WERI-Rb-1 (cell line): ENCODE measurements at regions not wholly inside any gene's neighbourhood (a gene's known extent, or its start where the extent isn't known, plus 50 kb on each side); places are given as distances from the start of the nearest gene placed in this dataset.

Experiments used
- DNase-seq: peaks from one replicate; pipeline ENCODE4 v3.0.0-alpha.2; 2020
- H3K27ac ChIP-seq: fragments of 250-450 bp; sonication (Bioruptor Pico); 2 replicates; pipeline ENCODE4 v1.5.1; 2020; ENCODE audit warnings: mild to moderate bottlenecking, moderate library complexity
- H3K27me3 ChIP-seq: fragments of 250-450 bp; sonication (Bioruptor Pico); 2 replicates; pipeline ENCODE4 v1.5.1; 2021; ENCODE audit warnings: mild to moderate bottlenecking, low read depth, moderate library complexity; ENCODE audit not compliant: insufficient read depth, severe bottlenecking
- H3K36me3 ChIP-seq: fragments of 250-450 bp; sonication (Bioruptor Pico); 2 replicates; pipeline ENCODE4 v1.5.1; 2020; ENCODE audit warnings: mild to moderate bottlenecking, moderate library complexity
- H3K4me3 ChIP-seq: 2 replicates; pipeline ENCODE4 v1.5.1; 2011; ENCODE audit warnings: low read depth, mild to moderate bottlenecking, control low read depth, low read length
- H3K9me3 ChIP-seq: fragments of 250-450 bp; sonication (Bioruptor Pico); 2 replicates; pipeline ENCODE4 v1.5.1; 2021; ENCODE audit warnings: mild to moderate bottlenecking, moderate library complexity; ENCODE audit not compliant: severe bottlenecking
- TF ChIP-seq, protein P1 (sequence below): IDR thresholded peaks from 2 replicates; pipeline ENCODE4 v1.5.1; 2011; ENCODE audit warnings: low read depth, mild to moderate bottlenecking, control low read depth, inconsistent platforms, low read length

DNA sequence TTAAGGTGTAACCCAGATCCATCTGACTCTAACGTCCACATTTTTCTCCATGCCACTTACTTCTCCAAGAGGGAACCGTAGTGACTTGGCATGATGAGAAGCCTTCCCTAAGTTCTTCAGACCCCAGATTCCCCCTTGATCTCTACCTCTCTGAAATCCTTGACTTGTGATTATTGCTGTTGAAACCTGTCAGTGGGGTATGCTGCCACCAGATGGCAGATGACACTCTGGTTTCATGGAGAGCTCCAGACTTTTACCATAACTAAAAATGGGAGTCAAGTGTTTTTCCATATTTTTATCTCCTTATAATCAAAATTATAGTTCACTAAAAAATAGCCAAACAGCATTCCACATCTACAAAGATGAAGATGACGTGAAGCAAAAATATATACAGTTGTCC is 504.2 kb downstream of the SOX6 start:
- Histone ChIP-seq H3K27me3 (no peaks in the 10 kb centered on the region), H3K27ac (no peak overlapping the region), H3K36me3 (no peaks in the 10 kb centered on the region), H3K9me3 (no peaks in the 10 kb centered on the region), H3K4me3 (no peak overlapping the region)
- TF ChIP-seq, protein P1, sequence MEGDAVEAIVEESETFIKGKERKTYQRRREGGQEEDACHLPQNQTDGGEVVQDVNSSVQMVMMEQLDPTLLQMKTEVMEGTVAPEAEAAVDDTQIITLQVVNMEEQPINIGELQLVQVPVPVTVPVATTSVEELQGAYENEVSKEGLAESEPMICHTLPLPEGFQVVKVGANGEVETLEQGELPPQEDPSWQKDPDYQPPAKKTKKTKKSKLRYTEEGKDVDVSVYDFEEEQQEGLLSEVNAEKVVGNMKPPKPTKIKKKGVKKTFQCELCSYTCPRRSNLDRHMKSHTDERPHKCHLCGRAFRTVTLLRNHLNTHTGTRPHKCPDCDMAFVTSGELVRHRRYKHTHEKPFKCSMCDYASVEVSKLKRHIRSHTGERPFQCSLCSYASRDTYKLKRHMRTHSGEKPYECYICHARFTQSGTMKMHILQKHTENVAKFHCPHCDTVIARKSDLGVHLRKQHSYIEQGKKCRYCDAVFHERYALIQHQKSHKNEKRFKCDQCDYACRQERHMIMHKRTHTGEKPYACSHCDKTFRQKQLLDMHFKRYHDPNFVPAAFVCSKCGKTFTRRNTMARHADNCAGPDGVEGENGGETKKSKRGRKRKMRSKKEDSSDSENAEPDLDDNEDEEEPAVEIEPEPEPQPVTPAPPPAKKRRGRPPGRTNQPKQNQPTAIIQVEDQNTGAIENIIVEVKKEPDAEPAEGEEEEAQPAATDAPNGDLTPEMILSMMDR: peak; percentile 54
- peak; percentile 43 for DNase-seq

DNA sequence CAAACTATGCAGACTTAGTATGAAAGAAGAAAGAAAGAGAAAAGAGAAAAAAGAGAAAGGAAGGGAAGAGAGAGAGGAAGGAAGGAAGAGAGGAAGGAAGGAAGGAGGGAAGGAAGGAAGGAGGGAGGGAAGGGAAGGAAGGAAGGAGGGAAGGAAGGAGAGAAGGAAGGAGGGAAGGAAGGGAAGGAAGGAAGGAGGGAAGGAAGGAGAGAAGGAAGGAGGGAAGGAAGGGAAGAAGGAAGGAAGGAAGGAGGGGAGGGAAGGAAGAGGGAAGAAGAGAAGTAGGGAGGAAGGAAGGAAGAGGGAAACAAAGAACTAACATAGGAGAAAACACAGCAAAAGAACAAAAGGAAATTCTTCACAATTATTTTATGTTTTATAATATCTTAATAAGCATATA is 502.1 kb downstream of the SOX6 start:
- TF ChIP-seq, protein P1: no peak
- Histone ChIP-seq H3K36me3 (no peaks in the 10 kb centered on the region), H3K27ac (no peak overlapping the region), H3K9me3 (no peaks in the 10 kb centered on the region), H3K27me3 (no peaks in the 10 kb centered on the region), H3K4me3 (no peak overlapping the region)
- DNase-seq: no peak

DNA sequence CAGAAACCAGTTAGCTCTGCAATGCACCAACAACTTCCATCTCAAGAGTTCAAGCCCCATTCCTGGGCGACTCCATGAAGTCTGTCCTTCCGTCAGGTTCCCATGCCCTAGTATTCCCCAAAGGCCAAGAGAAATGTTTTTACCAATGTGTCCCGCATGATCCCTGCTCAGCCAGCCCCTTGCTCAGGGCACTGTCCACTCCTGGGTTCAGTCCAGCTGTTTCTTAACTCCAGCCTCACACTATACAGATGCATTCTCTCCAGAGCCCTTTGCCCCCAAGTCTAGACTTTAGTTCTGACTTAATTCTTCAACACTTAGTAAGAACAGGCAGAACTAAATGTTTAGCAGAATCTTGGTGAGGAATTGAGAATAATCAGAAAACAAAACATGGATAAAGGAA is 497.5 kb downstream of the SOX6 start:
- no peaks in the 10 kb centered on the region for H3K9me3 ChIP-seq
- H3K27me3 ChIP-seq: no peaks in the 10 kb centered on the region
- TF ChIP-seq, protein P1: no peak
- no peak for DNase-seq
- H3K27ac ChIP-seq: no peak overlapping the region
- no peak overlapping the region for H3K4me3 ChIP-seq
- no peaks in the 10 kb centered on the region for H3K36me3 ChIP-seq

DNA sequence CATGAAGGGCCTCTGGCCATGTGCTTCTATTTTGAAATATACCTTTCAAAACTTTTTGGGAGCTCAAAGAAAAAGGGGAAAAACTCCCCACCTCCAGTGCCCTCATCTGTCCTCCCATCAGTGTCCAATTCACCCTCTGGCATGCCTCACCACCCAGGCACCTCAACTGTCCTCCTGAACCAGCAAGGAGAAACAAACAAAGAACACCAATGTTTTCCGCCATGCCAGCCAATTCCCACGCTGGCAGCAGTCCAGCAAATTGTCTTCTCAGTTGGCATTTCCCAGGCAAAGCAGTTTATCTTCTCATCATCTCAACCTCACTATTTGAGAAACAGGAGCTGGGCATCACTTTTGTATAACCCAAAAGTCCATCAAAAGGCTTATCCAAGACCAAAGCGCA is 496.9 kb downstream of the SOX6 start:
- no peak for DNase-seq
- H3K9me3 ChIP-seq: no peaks in the 10 kb centered on the region
- H3K36me3 ChIP-seq: no peaks in the 10 kb centered on the region

DNA sequence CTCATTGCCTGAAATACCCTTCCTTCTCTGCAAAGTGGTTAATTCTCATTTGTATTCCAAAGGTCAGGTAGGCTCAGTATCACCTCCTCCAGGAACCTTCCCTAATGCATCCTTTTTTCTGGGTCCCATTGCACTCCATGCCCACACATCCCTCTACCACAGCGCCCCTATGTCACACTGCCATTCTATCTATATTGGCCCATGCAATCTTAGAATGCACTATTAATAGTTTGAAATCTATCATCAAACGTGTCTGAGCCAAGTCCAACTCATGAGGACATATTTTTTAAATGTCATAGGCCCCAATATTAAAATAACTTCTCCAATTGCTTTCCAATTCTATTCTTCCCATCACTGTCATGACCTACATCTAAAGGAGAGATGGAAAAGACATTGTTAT is 495.1 kb downstream of the SOX6 start:
- Histone ChIP-seq H3K27ac (no peak overlapping the region), H3K9me3 (no peaks in the 10 kb centered on the region), H3K36me3 (no peaks in the 10 kb centered on the region), H3K27me3 (no peaks in the 10 kb centered on the region), H3K4me3 (no peak overlapping the region)
- DNase-seq: no peak
- TF ChIP-seq, protein P1: no peak

More for the DNA sequence above, 496.9 kb downstream of the SOX6 start:
- TF ChIP-seq, protein P1: no peak
- no peaks in the 10 kb centered on the region for H3K27me3 ChIP-seq
- no peak overlapping the region for H3K4me3 ChIP-seq
- no peak overlapping the region for H3K27ac ChIP-seq

DNA sequence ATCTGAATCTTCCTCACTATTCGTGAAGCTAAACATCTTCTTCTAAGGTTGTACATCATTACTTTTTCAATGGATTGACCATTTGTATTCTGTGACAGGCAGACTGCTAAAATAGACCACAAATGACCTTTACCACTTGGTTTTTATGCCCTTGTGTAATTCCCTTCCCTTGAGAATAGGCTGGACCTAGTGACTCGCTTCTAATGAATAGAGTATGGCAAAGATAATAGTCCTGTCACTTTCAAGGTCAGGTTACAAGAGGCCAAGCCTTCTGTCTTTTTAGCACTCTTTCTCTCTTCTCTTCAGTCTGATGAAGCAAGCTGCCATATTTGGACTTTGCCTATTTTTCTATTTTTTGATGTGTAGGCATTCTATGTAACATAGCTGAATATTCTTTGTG is 492.9 kb downstream of the SOX6 start:
- H3K27me3 ChIP-seq: no peaks in the 10 kb centered on the region
- H3K9me3 ChIP-seq: no peaks in the 10 kb centered on the region
- no peak overlapping the region for H3K27ac ChIP-seq
- no peak overlapping the region for H3K4me3 ChIP-seq
- TF ChIP-seq, protein P1: no peak
- DNase-seq: no peak
- no peaks in the 10 kb centered on the region for H3K36me3 ChIP-seq
